ENCODE measurements at regions not wholly inside any gene's neighbourhood (a gene's known extent, or its start where the extent isn't known, plus 50 kb on each side); places are given as distances from the start of the nearest gene placed in this dataset.

GRCh38 chr12:77768558-77768957 is 62.1 kb upstream of the NAV3 start:
- Histone ChIP-seq H2AK5ac (ENCODE audit: insufficient read length, low read length) (no peak overlapping the region), H2BK120ac (ENCODE audit: low read depth, low read length, poor library complexity, severe bottlenecking) (no peak overlapping the region), H2BK12ac (ENCODE audit: insufficient read length, low read depth, low read length) (no peak overlapping the region), H2BK5ac (ENCODE audit: insufficient read length, low read length) (no peak overlapping the region), H3K4me2 (ENCODE audit: insufficient read depth, insufficient read length, low read length) (no peak overlapping the region), H3K79me1 (ENCODE audit: insufficient read depth, low read depth, low read length, poor library complexity, severe bottlenecking) (no peaks in the 10 kb centered on the region), H3K14ac (ENCODE audit: insufficient read depth, low read length) (no peak overlapping the region; the same call in 1 of the 2 replicates), H3K9me3 (ENCODE audit: control insufficient read depth, low read depth, low read length) (no peaks in the 10 kb centered on the region), H3K4ac (ENCODE audit: low read depth, low read length) (no peak overlapping the region), H3K4me1 (ENCODE audit: insufficient read depth, low read length) (no peaks in the 10 kb centered on the region), H4K8ac (replicated peaks; ENCODE audit: insufficient read length, low read depth, low read length) (no peak overlapping the region), H4K5ac (ENCODE audit: insufficient read length, low read depth, low read length) (no peak overlapping the region), H4K91ac (ENCODE audit: insufficient read length, low read depth, low read length) (no peak overlapping the region), H3K56ac (ENCODE audit: insufficient read length, low read depth, low read length) (no peak overlapping the region), H3K27me3 (ENCODE audit: insufficient read depth, low read length) (no peaks in the 10 kb centered on the region), H3K23ac (ENCODE audit: insufficient read length, low read depth, low read length) (no peak overlapping the region), H4K20me1 (ENCODE audit: control insufficient read depth, insufficient read depth, insufficient read length) (no peaks in the 10 kb centered on the region), H3K9ac (ENCODE audit: extremely low read depth, insufficient read length, low read length) (no peak overlapping the region), H3K27ac (ENCODE audit: insufficient read length, low read depth, low read length) (no peak overlapping the region), H3T11ph (ENCODE audit: low read length) (no peak overlapping the region), H2BK20ac (ENCODE audit: low read depth, low read length, poor library complexity, severe bottlenecking) (no peak overlapping the region), H2AFZ (ENCODE audit: low read length) (no peak overlapping the region), H3K23me2 (ENCODE audit: insufficient read length, low read depth, low read length, poor library complexity, severe bottlenecking) (no peaks in the 10 kb centered on the region), H3K79me2 (ENCODE audit: insufficient read depth, low read length) (no peaks in the 10 kb centered on the region), H2BK15ac (ENCODE audit: low read depth, low read length) (no peak overlapping the region), H3K18ac (ENCODE audit: insufficient read length, low read depth, low read length) (no peak overlapping the region)
- peaks cover 5% of the 10 kb centered on the region in 2 experiments for H3K4me1 Mint-ChIP-seq
- WGBS (ENCODE audit: extremely low coverage, insufficient read length, low lambda C conversion rate): no CpG with 5 or more reads among the region's 1 CpG
- H3K4me3 Mint-ChIP-seq: no peak overlapping the region
- no peak for DNase-seq
- H3K27me3 Mint-ChIP-seq (ENCODE audit: low read depth): no peaks in the 10 kb centered on the region
- no peaks in the 10 kb centered on the region for H3K9me3 Mint-ChIP-seq
- H3K36me3 Mint-ChIP-seq (ENCODE audit: insufficient read depth in 1 of 3, low read depth in 3 of 3): peaks cover 0 to 2% (median 0%) of the 10 kb centered on the region in 3 experiments; a peak in 2 of 7 replicates
- no peak for TF ChIP-seq CTCF (conservative IDR thresholded peaks at IDR 0.05)
- no peak overlapping the region for H3K27ac Mint-ChIP-seq
